ENCODE measurements at regions not wholly inside any gene's neighbourhood (a gene's known extent, or its start where the extent isn't known, plus 50 kb on each side); places are given as distances from the start of the nearest gene placed in this dataset.

- DNase-seq (ENCODE audit: low read depth in 2 of 3, low spot score in 1 of 3) = no peak
Observed at GRCh38 chr7:41878309-41879295, 175.7 kb upstream of the INHBA start.

- DNase-seq (ENCODE audit: low read depth in 2 of 3, low spot score in 1 of 3) = no peak
Observed at GRCh38 chr7:41877118-41877517, 174.2 kb upstream of the INHBA start.

- no peak for DNase-seq (ENCODE audit: low read depth in 2 of 3, low spot score in 1 of 3)
Observed at GRCh38 chr7:41875513-41875912, 172.6 kb upstream of the INHBA start.

GRCh38 chr7:41874201-41874785, 171.4 kb upstream of the INHBA start:
- no peak for DNase-seq (ENCODE audit: low read depth in 2 of 3, low spot score in 1 of 3)

- no peak for DNase-seq (ENCODE audit: low read depth in 2 of 3, low spot score in 1 of 3)
Observed at GRCh38 chr7:41873741-41874140, 170.9 kb upstream of the INHBA start.

- no peak for DNase-seq (ENCODE audit: low read depth in 2 of 3, low spot score in 1 of 3)
Observed at GRCh38 chr7:41872966-41873365, 170.1 kb upstream of the INHBA start.

- no peak for DNase-seq (ENCODE audit: low read depth in 2 of 3, low spot score in 1 of 3)
Observed at GRCh38 chr7:41870461-41871138, 167.7 kb upstream of the INHBA start.

- no peak for DNase-seq (ENCODE audit: low read depth in 2 of 3, low spot score in 1 of 3)
Observed at GRCh38 chr7:41869997-41870396, 167.1 kb upstream of the INHBA start.

GRCh38 chr7:41869596-41869995, 166.7 kb upstream of the INHBA start:
- DNase-seq (ENCODE audit: low read depth in 2 of 3, low spot score in 1 of 3) = no peak

GRCh38 chr7:41869091-41869490, 166.2 kb upstream of the INHBA start:
- DNase-seq (ENCODE audit: low read depth in 2 of 3, low spot score in 1 of 3) = no peak

- no peak for DNase-seq (ENCODE audit: low read depth in 2 of 3, low spot score in 1 of 3)
Observed at GRCh38 chr7:41867639-41868280, 164.9 kb upstream of the INHBA start.

GRCh38 chr7:41862261-41862660, 159.4 kb upstream of the INHBA start:
- DNase-seq (ENCODE audit: low read depth in 2 of 3, low spot score in 1 of 3) = no peak

- DNase-seq (ENCODE audit: low read depth in 2 of 3, low spot score in 1 of 3) = no peak
Observed at GRCh38 chr7:41861642-41862041, 158.8 kb upstream of the INHBA start.

GRCh38 chr7:41858201-41858600, 155.3 kb upstream of the INHBA start:
- DNase-seq (ENCODE audit: low read depth in 2 of 3, low spot score in 1 of 3) = no peak

- no peak for DNase-seq (ENCODE audit: low read depth in 2 of 3, low spot score in 1 of 3)
Observed at GRCh38 chr7:41855798-41856197, 152.9 kb upstream of the INHBA start.

- DNase-seq (ENCODE audit: low read depth in 2 of 3, low spot score in 1 of 3) = no peak
Observed at GRCh38 chr7:41847606-41848005, 144.7 kb upstream of the INHBA start.

- no peak for DNase-seq (ENCODE audit: low read depth in 2 of 3, low spot score in 1 of 3)
Observed at GRCh38 chr7:41847151-41847550, 144.3 kb upstream of the INHBA start.

GRCh38 chr7:41842956-41843355, 140.1 kb upstream of the INHBA start:
- no peak for DNase-seq (ENCODE audit: low read depth in 2 of 3, low spot score in 1 of 3)

GRCh38 chr7:41837916-41838315, 135.0 kb upstream of the INHBA start:
- no peak for DNase-seq (ENCODE audit: low read depth in 2 of 3, low spot score in 1 of 3)

GRCh38 chr7:41835976-41836530, 133.2 kb upstream of the INHBA start:
- no peak for DNase-seq (ENCODE audit: low read depth in 2 of 3, low spot score in 1 of 3)
